Urinary bladder (tissue), 3 donors: ENCODE measurements at regions not wholly inside any gene's neighbourhood (a gene's known extent, or its start where the extent isn't known, plus 50 kb on each side); places are given as distances from the start of the nearest gene placed in this dataset.
"Not testable (repeated sequence)": the region's sequence is repeated elsewhere in the genome, so short reads cannot be mapped to it uniquely, and the experiment has no call there.

Experiments
- DNase-seq: peaks from one replicate; pipeline ENCODE4 v3.0.0-alpha.2; 2015; ENCODE audit errors: extremely low spot score
- H3K27ac ChIP-seq: one replicate; pipeline ENCODE4 v1.5.1; 2013; ENCODE audit warnings: low read depth, mild to moderate bottlenecking, moderate library complexity
- H3K36me3 ChIP-seq: one replicate; pipeline ENCODE4 v1.6.1; 2013; ENCODE audit warnings: mild to moderate bottlenecking, moderate library complexity; ENCODE audit not compliant: insufficient read depth
- H3K4me1 ChIP-seq: one replicate; pipeline ENCODE4 v1.6.1; 2013; ENCODE audit warnings: mild to moderate bottlenecking, moderate library complexity; ENCODE audit not compliant: insufficient read depth
- H3K4me3 ChIP-seq: one replicate; pipeline ENCODE4 v1.5.1; 2013; ENCODE audit warnings: low read depth, low read length
- WGBS: extraction: QIAGEN DNeasy Blood & Tissue Kit; methylation state at CpG from one replicate; pipeline ENCODE4 v1.1.7; 2013; 5-methylcytosine and 5-hydroxymethylcytosine counted together
- donor health status: healthy with polysubstance abuse.
- donor health status: healthy.

GRCh38 chr2:89948102-89948501 lies 1256.6 kb downstream of the RPIA start:
- not testable (repeated sequence) for DNase-seq, H3K36me3 ChIP-seq, H3K4me3 ChIP-seq, H3K27ac ChIP-seq, H3K4me1 ChIP-seq
- WGBS: 70% methylated on average over 3 of the region's 3 CpGs

GRCh38 chr2:89950807-89951206 lies 1259.3 kb downstream of the RPIA start:
- H3K36me3 ChIP-seq, H3K27ac ChIP-seq, DNase-seq, H3K4me1 ChIP-seq, H3K4me3 ChIP-seq: not testable (repeated sequence)
- 0% methylated on average over 1 of the region's 2 CpGs for WGBS

- H3K4me1 ChIP-seq, H3K27ac ChIP-seq, DNase-seq, H3K36me3 ChIP-seq, H3K4me3 ChIP-seq: not testable (repeated sequence)
- WGBS: 81% methylated on average over 3 of the region's 3 CpGs
Observed at GRCh38 chr2:89957236-89957635, 1265.8 kb downstream of the RPIA start.

- not testable (repeated sequence) for DNase-seq, H3K4me1 ChIP-seq, H3K27ac ChIP-seq, H3K4me3 ChIP-seq, H3K36me3 ChIP-seq
- 95% methylated on average over 3 of the region's 3 CpGs for WGBS
Observed at GRCh38 chr2:89959729-89960378, 1268.4 kb downstream of the RPIA start.

GRCh38 chr2:89960570-89960969 lies 1269.1 kb downstream of the RPIA start:
- not testable (repeated sequence) for H3K27ac ChIP-seq, H3K4me1 ChIP-seq, DNase-seq, H3K4me3 ChIP-seq, H3K36me3 ChIP-seq
- no CpG with 5 or more reads among the region's 2 CpGs for WGBS

- H3K27ac ChIP-seq, H3K4me1 ChIP-seq: not testable (repeated sequence)
- 32% methylated on average over 3 of the region's 3 CpGs for whole genome bisulfite sequencing
Observed at GRCh38 chr2:89968567-89968966, 1277.1 kb downstream of the RPIA start.

GRCh38 chr2:89969190-89969589 lies 1277.7 kb downstream of the RPIA start:
- H3K27ac ChIP-seq, H3K4me3 ChIP-seq, H3K36me3 ChIP-seq, DNase-seq, H3K4me1 ChIP-seq: not testable (repeated sequence)
- WGBS: 45% methylated on average over 4 of the region's 4 CpGs

More at GRCh38 chr2:89968567-89968966, 1277.1 kb downstream of the RPIA start:
- not testable (repeated sequence) for DNase-seq, H3K4me3 ChIP-seq, H3K36me3 ChIP-seq

- not testable (repeated sequence) for H3K4me3 ChIP-seq, H3K36me3 ChIP-seq, H3K4me1 ChIP-seq, H3K27ac ChIP-seq, DNase-seq
- 87% methylated on average over 3 of the region's 3 CpGs for WGBS
Observed at GRCh38 chr2:89973849-89974248, 1282.4 kb downstream of the RPIA start.

GRCh38 chr2:89979826-89980537 lies 1288.5 kb downstream of the RPIA start:
- H3K27ac ChIP-seq, DNase-seq, H3K36me3 ChIP-seq, H3K4me1 ChIP-seq, H3K4me3 ChIP-seq: not testable (repeated sequence)
- 62% methylated on average over 2 of the region's 2 CpGs for WGBS

- not testable (repeated sequence) for H3K4me3 ChIP-seq, H3K4me1 ChIP-seq, H3K27ac ChIP-seq, DNase-seq, H3K36me3 ChIP-seq
- 48% methylated on average over 4 of the region's 4 CpGs for WGBS
Observed at GRCh38 chr2:89982246-89982645, 1290.8 kb downstream of the RPIA start.

GRCh38 chr2:89985650-89986049 lies 1294.2 kb downstream of the RPIA start:
- not testable (repeated sequence) for H3K4me1 ChIP-seq, H3K27ac ChIP-seq, H3K4me3 ChIP-seq, DNase-seq, H3K36me3 ChIP-seq
- no CpG with 5 or more reads among the region's 3 CpGs for WGBS

GRCh38 chr2:89986532-89986931 lies 1295.1 kb downstream of the RPIA start:
- not testable (repeated sequence) for DNase-seq

GRCh38 chr2:89996779-89997178 lies 1305.3 kb downstream of the RPIA start:
- DNase-seq, H3K36me3 ChIP-seq, H3K4me1 ChIP-seq, H3K27ac ChIP-seq, H3K4me3 ChIP-seq: not testable (repeated sequence)

More at GRCh38 chr2:89986532-89986931, 1295.1 kb downstream of the RPIA start:
- WGBS: 74% methylated on average over 4 of the region's 4 CpGs
- not testable (repeated sequence) for H3K27ac ChIP-seq, H3K4me1 ChIP-seq, H3K36me3 ChIP-seq, H3K4me3 ChIP-seq

- not testable (repeated sequence) for H3K4me3 ChIP-seq, H3K27ac ChIP-seq, H3K4me1 ChIP-seq, DNase-seq, H3K36me3 ChIP-seq
Observed at GRCh38 chr2:90004553-90004952, 1313.1 kb downstream of the RPIA start.
